KMS-11 (cell line): ENCODE measurements at regions not wholly inside any gene's neighbourhood (a gene's known extent, or its start where the extent isn't known, plus 50 kb on each side); places are given as distances from the start of the nearest gene placed in this dataset.

Experiments
- H2AFZ ChIP-seq: fragments of 200-600 bp; sonication (generic); 2 replicates; pipeline ENCODE4 v1.6.1; 2016; ENCODE audit warnings: antibody characterized with exemption, mixed run types, low read depth
- H3K27ac ChIP-seq: fragments of 200-600 bp; sonication (generic); 2 replicates; pipeline ENCODE4 v1.6.1; 2016; ENCODE audit warnings: mild to moderate bottlenecking, mixed run types
- H3K27me3 ChIP-seq: fragments of 200-600 bp; sonication (generic); 2 replicates; pipeline ENCODE4 v1.6.1; 2017; ENCODE audit warnings: mild to moderate bottlenecking, low read depth, mixed run types, moderate library complexity; ENCODE audit not compliant: insufficient read depth
- H3K36me3 ChIP-seq: fragments of 200-600 bp; sonication (generic); 2 replicates; pipeline ENCODE4 v1.6.1; 2017; ENCODE audit warnings: mild to moderate bottlenecking, mixed run types; ENCODE audit not compliant: insufficient read depth
- H3K4me1 ChIP-seq: fragments of 200-600 bp; sonication (generic); 2 replicates; pipeline ENCODE4 v1.6.1; 2016; ENCODE audit warnings: mild to moderate bottlenecking, low read depth, mixed run types; ENCODE audit not compliant: poor library complexity, severe bottlenecking
- H3K4me2 ChIP-seq: fragments of 200-600 bp; sonication (generic); 2 replicates; pipeline ENCODE4 v1.7.0; 2016; ENCODE audit warnings: mild to moderate bottlenecking, mixed run types
- H3K4me3 ChIP-seq: fragments of 200-600 bp; sonication (generic); IDR thresholded peaks from 2 replicates; pipeline ENCODE4 v1.6.1; 2017; ENCODE audit warnings: low read depth, low read length, mixed read lengths; ENCODE audit not compliant: insufficient read depth
- H3K79me2 ChIP-seq: fragments of 200-600 bp; sonication (generic); 2 replicates; pipeline ENCODE4 v1.6.1; 2016; ENCODE audit warnings: low read depth, mixed run types; ENCODE audit not compliant: insufficient read depth
- H3K9ac ChIP-seq: fragments of 200-600 bp; sonication (generic); 2 replicates; pipeline ENCODE4 v1.6.1; 2016; ENCODE audit warnings: mild to moderate bottlenecking, mixed run types
- H4K20me1 ChIP-seq: fragments of 200-600 bp; sonication (generic); 2 replicates; pipeline ENCODE4 v1.6.1; 2016; ENCODE audit warnings: mild to moderate bottlenecking, mixed run types; ENCODE audit not compliant: insufficient read depth
- CTCF ChIP-seq: fragments of 200-600 bp; sonication (generic); conservative IDR thresholded peaks from 2 replicates; pipeline ENCODE4 v1.6.1; 2017; ENCODE audit warnings: low read depth, mild to moderate bottlenecking, antibody characterized with exemption, low read length, moderate library complexity, mixed read lengths

GRCh38 chr11:15334766-15335165 lies 220.0 kb downstream of the INSC start:
- Histone ChIP-seq H3K4me2 (no peak overlapping the region), H4K20me1 (no peaks in the 10 kb centered on the region), H3K27me3 (no peaks in the 10 kb centered on the region), H3K9ac (no peak overlapping the region), H3K4me1 (no peaks in the 10 kb centered on the region), H2AFZ (no peak overlapping the region), H3K4me3 (no peak overlapping the region), H3K36me3 (no peaks in the 10 kb centered on the region), H3K27ac (no peak overlapping the region), H3K79me2 (no peaks in the 10 kb centered on the region)
- TF ChIP-seq CTCF: no peak

DNA sequence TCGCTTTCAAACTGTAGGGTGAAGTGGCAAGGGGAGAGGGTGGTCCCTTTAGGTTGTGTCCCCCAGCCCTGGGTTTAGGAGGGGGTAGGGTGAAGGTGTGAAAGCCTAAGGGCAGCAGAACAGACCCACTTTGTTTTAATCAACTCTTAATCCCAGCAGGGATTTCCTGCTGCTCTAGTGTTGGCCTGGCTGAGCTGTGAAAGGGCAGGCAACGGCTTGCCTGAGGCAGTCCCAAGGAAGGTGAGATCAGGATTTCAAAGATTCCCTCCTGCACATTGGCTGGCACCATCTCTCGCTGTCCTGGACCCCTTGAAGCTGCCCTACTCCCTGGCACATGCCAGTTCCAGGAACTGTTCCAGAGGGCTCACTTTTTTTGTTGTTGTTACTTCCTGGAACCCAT lies 221.3 kb downstream of the INSC start:
- Histone ChIP-seq H3K36me3 (no peaks in the 10 kb centered on the region), H3K79me2 (no peaks in the 10 kb centered on the region), H3K4me1 (no peaks in the 10 kb centered on the region), H3K4me2 (no peak overlapping the region), H2AFZ (no peak overlapping the region), H3K27me3 (no peaks in the 10 kb centered on the region), H3K27ac (no peak overlapping the region), H4K20me1 (no peaks in the 10 kb centered on the region), H3K9ac (no peak overlapping the region), H3K4me3 (no peak overlapping the region)
- no peak for TF ChIP-seq CTCF

GRCh38 chr11:15339302-15339701 lies 224.6 kb downstream of the INSC start:
- Histone ChIP-seq H3K4me2 (no peak overlapping the region), H2AFZ (no peak overlapping the region), H3K36me3 (no peaks in the 10 kb centered on the region), H3K27ac (no peak overlapping the region), H3K4me1 (no peaks in the 10 kb centered on the region), H3K79me2 (no peaks in the 10 kb centered on the region), H4K20me1 (no peaks in the 10 kb centered on the region), H3K27me3 (no peaks in the 10 kb centered on the region), H3K4me3 (no peak overlapping the region), H3K9ac (no peak overlapping the region)
- no peak for TF ChIP-seq CTCF

DNA sequence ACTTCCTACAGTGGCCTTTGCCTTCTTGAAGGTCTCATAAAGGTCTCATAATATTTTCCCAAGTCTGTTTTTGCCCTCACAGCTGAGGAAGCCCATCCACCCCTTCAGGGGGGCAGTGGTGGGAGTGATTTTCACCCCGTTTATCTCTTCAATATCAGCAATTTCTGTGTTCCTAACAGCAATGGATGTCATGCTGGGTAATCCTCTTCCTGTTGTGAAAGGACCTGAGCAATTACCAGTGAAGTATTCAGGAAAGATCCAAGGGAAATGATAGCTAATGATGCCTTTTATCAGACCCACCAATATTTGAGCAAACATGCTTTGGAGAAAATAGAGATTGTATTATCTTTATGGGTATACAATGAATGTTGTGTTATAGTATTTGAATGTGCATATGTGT lies 226.9 kb downstream of the INSC start:
- H4K20me1 ChIP-seq: no peaks in the 10 kb centered on the region
- H3K9ac ChIP-seq: no peak overlapping the region
- no peaks in the 10 kb centered on the region for H3K27me3 ChIP-seq
- no peak overlapping the region for H3K27ac ChIP-seq
- H3K4me1 ChIP-seq: no peaks in the 10 kb centered on the region
- H2AFZ ChIP-seq: no peak overlapping the region
- no peak overlapping the region for H3K4me3 ChIP-seq
- TF ChIP-seq CTCF: no peak
- no peaks in the 10 kb centered on the region for H3K79me2 ChIP-seq
- H3K4me2 ChIP-seq: no peak overlapping the region
- no peaks in the 10 kb centered on the region for H3K36me3 ChIP-seq

GRCh38 chr11:15342163-15342562 lies 227.4 kb downstream of the INSC start:
- no peaks in the 10 kb centered on the region for H3K4me1 ChIP-seq
- no peak overlapping the region for H2AFZ ChIP-seq
- H3K27me3 ChIP-seq: no peaks in the 10 kb centered on the region
- no peak overlapping the region for H3K4me3 ChIP-seq
- H3K27ac ChIP-seq: no peak overlapping the region
- no peak overlapping the region for H3K9ac ChIP-seq
- H3K79me2 ChIP-seq: no peaks in the 10 kb centered on the region
- no peak for TF ChIP-seq CTCF
- no peak overlapping the region for H3K4me2 ChIP-seq
- H4K20me1 ChIP-seq: no peaks in the 10 kb centered on the region
- no peaks in the 10 kb centered on the region for H3K36me3 ChIP-seq
